ENCODE measurements at regions not wholly inside any gene's neighbourhood (a gene's known extent, or its start where the extent isn't known, plus 50 kb on each side); places are given as distances from the start of the nearest gene placed in this dataset.

DNA sequence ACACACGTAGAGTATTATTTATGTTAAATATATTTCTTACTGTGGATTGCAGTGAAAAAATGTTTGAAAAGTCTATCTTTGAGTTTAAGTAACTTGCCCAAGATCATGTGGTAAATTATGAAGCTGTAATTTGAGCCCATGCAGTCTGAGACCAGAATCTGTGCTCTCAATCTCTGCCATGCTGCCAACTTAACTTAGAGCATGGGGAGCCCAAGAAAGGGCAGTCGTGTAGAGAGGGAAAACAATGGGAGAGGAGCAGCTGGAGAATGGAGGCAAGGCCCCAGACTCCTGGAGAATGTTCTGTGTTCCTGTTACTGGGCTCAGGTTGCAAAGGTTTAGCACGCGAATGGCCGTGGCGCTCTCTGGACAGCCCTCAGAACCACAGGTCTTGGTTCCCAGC lies 311.6 kb upstream of the RASGRP1 start:
- no peak for TF ChIP-seq GATA2 (IDR thresholded peaks at IDR 0.05; ENCODE audit: low read depth, low read length)
- TF ChIP-seq GATA3 (IDR thresholded peaks at IDR 0.05; ENCODE audit: low read depth, low read length) = no peak

All from SH-SY5Y (cell line).